HCT116 (cell line): ENCODE measurements at regions not wholly inside any gene's neighbourhood (a gene's known extent, or its start where the extent isn't known, plus 50 kb on each side); places are given as distances from the start of the nearest gene placed in this dataset.

Experiments
- ATAC-seq: fragments of 200-7000 bp; cut with Tn5 transposase; 2 replicates; pipeline ENCODE4 v1.9.1; 2020; ENCODE audit warnings: mild to moderate bottlenecking, moderate library complexity
- BruUV-seq: library from RNA; stranded (reverse); fragments of 400-500 nt; replicated peaks from 2 replicates; lab custom pipeline; 2021; lab: Mats Ljungman, UMichigan
- CTCF ChIA-PET: fragments of 300-600 bp; sonication (Branson Sonifier 250); formaldehyde crosslinking; loops from one replicate; lab custom pipeline; 2021; ENCODE audit warnings: antibody characterized with exemption; lab: Charles Lee
- POLR2A ChIA-PET: fragments of 300-600, 350-600 bp; sonication (Branson Sonifier 250); formaldehyde crosslinking; loops from one replicate; lab custom pipeline; 2021; ENCODE audit warnings: antibody characterized with exemption; lab: Charles Lee
- RAD21 ChIA-PET, 2 experiments: fragments of 300-600 bp; sonication (Branson Sonifier 250); formaldehyde crosslinking; loops; one replicate each; lab custom pipeline; 2023; ENCODE audit warnings: low total read pairs in 2 of 2; ENCODE audit not compliant: uncharacterized antibody in 2 of 2, unreplicated experiment in 2 of 2, low non-redundant PET in 1 of 2; lab: Charles Lee
- DNase-seq: peaks from one replicate; pipeline ENCODE4 v3.0.0-alpha.2; 2010; ENCODE audit warnings: low read depth, low spot score
- H2AFZ ChIP-seq: fragments of 200-600 bp; shearing (Covaris generic), sonication (generic); 2 replicates; pipeline ENCODE4 v1.6.1; 2017; ENCODE audit warnings: low read depth, mixed run types, mixed read lengths, antibody characterized with exemption, low read length; ENCODE audit not compliant: poor library complexity, severe bottlenecking
- H3K27ac ChIP-seq: 2 replicates; pipeline ENCODE4 v1.5.1; 2012; ENCODE audit warnings: low read depth, low read length
- H3K27me3 ChIP-seq: fragments of 200-600 bp; sonication (generic); 2 replicates; pipeline ENCODE4 v1.6.1; 2016; ENCODE audit warnings: mixed run types, low read length, mixed read lengths; ENCODE audit not compliant: insufficient read depth
- H3K36me3 ChIP-seq, 2 experiments: fragments of 200-500 bp in 1 of 2; fragments of 200-600 bp in 1 of 2; sonication (Bioruptor generic) in 1 of 2; sonication (generic) in 1 of 2; 2 replicates each; pipeline versions ENCODE4 v1.5.1 to v1.6.1; 2014 to 2016; ENCODE audit warnings: low read length in 2 of 2, inconsistent platforms in 1 of 2, mixed read lengths in 1 of 2, mixed run types in 1 of 2; ENCODE audit not compliant: insufficient read depth in 2 of 2, control insufficient read depth in 1 of 2
- H3K4me1 ChIP-seq, 2 experiments: fragments of 200-600 bp in 1 of 2; sonication (generic) in 1 of 2; 2 replicates each; pipeline versions ENCODE4 v1.5.1 to v1.6.1; 2012 to 2017; ENCODE audit warnings: low read length in 2 of 2, inconsistent platforms in 1 of 2, mild to moderate bottlenecking in 1 of 2, mixed read lengths in 1 of 2, mixed run types in 1 of 2, moderate library complexity in 1 of 2; ENCODE audit not compliant: insufficient read depth in 2 of 2, control insufficient read depth in 1 of 2
- H3K4me2 ChIP-seq: fragments of 200-600 bp; sonication (generic); 2 replicates; pipeline ENCODE4 v1.6.1; 2017; ENCODE audit warnings: mixed run types, low read length, mixed read lengths
- H3K4me3 ChIP-seq, 2 experiments: fragments of 200-600 bp in 1 of 2; sonication (generic) in 1 of 2; replicated peaks in 1 of 2; 2 replicates each; pipeline ENCODE4 v1.5.1; 2011 to 2016; ENCODE audit warnings: low read length in 2 of 2, control low read depth in 1 of 2, low read depth in 1 of 2, mild to moderate bottlenecking in 1 of 2, mixed read lengths in 1 of 2, mixed run types in 1 of 2
- H3K79me2 ChIP-seq: fragments of 200-600 bp; sonication (generic); 2 replicates; pipeline ENCODE4 v1.6.1; 2017; ENCODE audit warnings: mild to moderate bottlenecking, mixed run types, low read length, moderate library complexity, mixed read lengths; ENCODE audit not compliant: insufficient read depth
- H3K9ac ChIP-seq: fragments of 200-600 bp; sonication (generic); 2 replicates; pipeline ENCODE4 v1.6.1; 2016; ENCODE audit warnings: low read length, mixed read lengths
- H3K9me2 ChIP-seq: fragments of 200-600 bp; sonication (generic), shearing (Covaris generic); 2 replicates; pipeline ENCODE4 v1.6.1; 2017; ENCODE audit warnings: mixed run types, mild to moderate bottlenecking, moderate library complexity; ENCODE audit not compliant: insufficient read depth
- H3K9me3 ChIP-seq, 2 experiments: fragments of 200-500 bp in 1 of 2; fragments of 200-600 bp in 1 of 2; sonication (Bioruptor generic) in 1 of 2; sonication (generic) in 1 of 2; 2 replicates each; pipeline ENCODE4 v1.6.1; 2014 to 2017; ENCODE audit warnings: low read length in 2 of 2, mixed read lengths in 2 of 2, inconsistent platforms in 1 of 2, low read depth in 1 of 2, mild to moderate bottlenecking in 1 of 2, mixed run types in 1 of 2, moderate library complexity in 1 of 2; ENCODE audit not compliant: control insufficient read depth in 1 of 2, insufficient read depth in 1 of 2
- H4K20me1 ChIP-seq: fragments of 200-600 bp; sonication (generic), shearing (Covaris generic); 2 replicates; pipeline ENCODE4 v1.6.1; 2017; ENCODE audit warnings: mixed run types, mild to moderate bottlenecking, moderate library complexity; ENCODE audit not compliant: insufficient read depth
- CBX3 ChIP-seq: IDR thresholded peaks from 2 replicates; pipeline ENCODE4 v1.6.1; 2012; ENCODE audit warnings: low read depth
- ELF1 ChIP-seq: IDR thresholded peaks from 2 replicates; pipeline ENCODE4 v1.6.1; 2012; ENCODE audit warnings: low read depth, borderline replicate concordance
- EZH2 ChIP-seq: fragments of 200-600 bp; sonication (generic); IDR thresholded peaks from 2 replicates; pipeline ENCODE4 v1.6.1; 2017; ENCODE audit warnings: antibody characterized with exemption, mixed run types
- EZH2phosphoT487 ChIP-seq: fragments of 200-600 bp; IDR thresholded peaks from 2 replicates; pipeline ENCODE4 v1.6.1; 2018; ENCODE audit warnings: antibody characterized with exemption, borderline replicate concordance
- FOSL1 ChIP-seq: IDR thresholded peaks from 2 replicates; pipeline ENCODE4 v1.6.1; 2012; ENCODE audit warnings: low read depth
- JUND ChIP-seq: IDR thresholded peaks from 2 replicates; pipeline ENCODE4 v1.6.1; 2012
- POLR2A ChIP-seq: IDR thresholded peaks from 2 replicates; pipeline ENCODE4 v1.7.0; 2011; ENCODE audit warnings: borderline replicate concordance; ENCODE audit not compliant: insufficient read depth, insufficient read length; ENCODE audit errors: extremely low read depth
- POLR2AphosphoS5 ChIP-seq: IDR thresholded peaks from 2 replicates; pipeline ENCODE4 v1.6.1; 2011; ENCODE audit warnings: mild to moderate bottlenecking, low read depth, low read length, moderate library complexity
- SIN3A ChIP-seq: IDR thresholded peaks from 2 replicates; pipeline ENCODE4 v1.6.1; 2012; ENCODE audit warnings: low read depth
- SP1 ChIP-seq: IDR thresholded peaks from 2 replicates; pipeline ENCODE4 v1.6.1; 2012; ENCODE audit warnings: low read depth
- SRF ChIP-seq: IDR thresholded peaks from 2 replicates; pipeline ENCODE4 v1.6.1; 2012; ENCODE audit warnings: low read depth
- TCF7L2 ChIP-seq: IDR thresholded peaks from 2 replicates; pipeline ENCODE4 v1.7.0; 2011; ENCODE audit warnings: borderline replicate concordance, inconsistent platforms; ENCODE audit not compliant: insufficient read depth, insufficient read length; ENCODE audit errors: extremely low read depth
- YY1 ChIP-seq: IDR thresholded peaks from 2 replicates; pipeline ENCODE4 v1.6.1; 2011; ENCODE audit warnings: low read length, low read depth, moderate library complexity, mild to moderate bottlenecking; ENCODE audit not compliant: insufficient replicate concordance; ENCODE audit errors: extremely low read depth
- ZFX ChIP-seq: fragments of 450-650 bp; IDR thresholded peaks from 2 replicates; pipeline ENCODE4 v1.6.1; 2017
- ZNF274 ChIP-seq: fragments of 200-500 bp; sonication (Bioruptor generic); IDR thresholded peaks from 2 replicates; pipeline ENCODE4 v1.6.1; 2014; ENCODE audit warnings: mild to moderate bottlenecking, low read depth, low read length, inconsistent platforms
- intact Hi-C: fragments of 100-400 bp; cut with micrococcal nuclease; formaldehyde crosslinking; loops from 2 replicates; pipeline ENCODE4 v1.10.0; 2022
- TF ChIP-seq, protein P1 (sequence below), 3 experiments: fragments of 200-600 bp in 1 of 3; sonication (generic) in 1 of 3; IDR thresholded peaks in 2 of 3; conservative IDR thresholded peaks in 1 of 3; 2 replicates each; pipeline ENCODE4 v1.5.1; 2012 to 2017; ENCODE audit warnings: low read depth in 2 of 3, low read length in 2 of 3, antibody characterized with exemption in 1 of 3, borderline replicate concordance in 1 of 3, control low read depth in 1 of 3, mild to moderate bottlenecking in 1 of 3, mixed read lengths in 1 of 3, mixed run types in 1 of 3, moderate library complexity in 1 of 3; ENCODE audit not compliant: insufficient read depth in 1 of 3
- TF ChIP-seq, protein P2 (sequence below): IDR thresholded peaks from 2 replicates; pipeline ENCODE4 v1.6.1; 2012
- TF ChIP-seq, protein P3 (sequence below): IDR thresholded peaks from 2 replicates; pipeline ENCODE4 v1.6.1; 2011; ENCODE audit warnings: mild to moderate bottlenecking, low read length, moderate library complexity; ENCODE audit not compliant: insufficient replicate concordance; ENCODE audit errors: extremely low read depth

DNA sequence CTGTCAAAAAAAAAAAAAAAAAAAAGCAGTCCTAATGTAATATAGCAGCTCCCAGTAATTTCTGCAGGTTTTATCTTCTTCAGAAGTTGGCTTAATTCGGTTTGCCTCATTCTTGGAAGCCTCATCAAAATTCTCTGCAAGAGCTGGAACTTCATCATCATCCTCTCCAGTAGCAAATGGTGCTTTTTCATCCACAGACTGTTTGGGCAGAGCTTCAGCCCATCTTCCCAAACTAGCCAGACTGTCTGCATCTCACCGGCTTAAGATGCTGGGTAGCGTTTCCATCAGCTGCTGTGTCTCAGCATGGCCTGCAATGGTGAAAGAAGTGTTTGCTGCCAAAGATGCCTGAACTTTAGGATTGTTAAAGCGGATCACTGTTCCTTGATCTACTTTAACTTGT lies 112.6 kb downstream of the AIPL1 start (continued):
- TF ChIP-seq, protein P1, sequence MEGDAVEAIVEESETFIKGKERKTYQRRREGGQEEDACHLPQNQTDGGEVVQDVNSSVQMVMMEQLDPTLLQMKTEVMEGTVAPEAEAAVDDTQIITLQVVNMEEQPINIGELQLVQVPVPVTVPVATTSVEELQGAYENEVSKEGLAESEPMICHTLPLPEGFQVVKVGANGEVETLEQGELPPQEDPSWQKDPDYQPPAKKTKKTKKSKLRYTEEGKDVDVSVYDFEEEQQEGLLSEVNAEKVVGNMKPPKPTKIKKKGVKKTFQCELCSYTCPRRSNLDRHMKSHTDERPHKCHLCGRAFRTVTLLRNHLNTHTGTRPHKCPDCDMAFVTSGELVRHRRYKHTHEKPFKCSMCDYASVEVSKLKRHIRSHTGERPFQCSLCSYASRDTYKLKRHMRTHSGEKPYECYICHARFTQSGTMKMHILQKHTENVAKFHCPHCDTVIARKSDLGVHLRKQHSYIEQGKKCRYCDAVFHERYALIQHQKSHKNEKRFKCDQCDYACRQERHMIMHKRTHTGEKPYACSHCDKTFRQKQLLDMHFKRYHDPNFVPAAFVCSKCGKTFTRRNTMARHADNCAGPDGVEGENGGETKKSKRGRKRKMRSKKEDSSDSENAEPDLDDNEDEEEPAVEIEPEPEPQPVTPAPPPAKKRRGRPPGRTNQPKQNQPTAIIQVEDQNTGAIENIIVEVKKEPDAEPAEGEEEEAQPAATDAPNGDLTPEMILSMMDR (IDR thresholded peaks at IDR 0.05 in 2 of 3, conservative IDR thresholded peaks at IDR 0.05 in 1 of 3; ENCODE audit: borderline replicate concordance in 1 of 3, insufficient read depth in 1 of 3, low read depth in 2 of 3, low read length in 2 of 3): no peak
- TF ChIP-seq TCF7L2 (no peak), CBX3 (no peak), SIN3A (no peak), FOSL1 (no peak), EZH2 (no peak), SP1 (no peak)

DNA sequence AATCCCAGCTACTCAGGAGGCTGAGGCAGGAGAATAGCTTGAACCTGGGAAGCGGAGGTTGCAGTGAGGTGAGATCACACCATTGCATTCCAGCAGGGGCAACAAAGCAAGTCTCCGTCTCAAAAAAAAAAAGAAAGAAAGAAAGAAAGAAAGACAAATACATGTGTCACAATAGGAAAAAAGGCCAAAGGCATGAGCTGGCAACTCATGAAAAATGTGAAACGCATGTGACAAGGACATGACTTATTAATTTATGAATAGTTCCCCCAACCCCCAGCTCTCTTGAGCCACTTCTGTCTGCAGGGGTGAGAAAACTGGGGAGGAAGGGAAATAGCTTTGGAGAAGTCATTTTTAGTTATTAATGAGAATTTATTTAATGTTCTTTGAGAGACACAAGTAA lies 120.6 kb downstream of the AIPL1 start:
- BruUV-seq: no TSS peak
- Histone ChIP-seq H3K9ac (no peak overlapping the region), H3K27ac (no peak overlapping the region), H3K79me2 (no peaks in the 10 kb centered on the region), H3K9me3 (no peaks in the 10 kb centered on the region), H3K36me3 (no peaks in the 10 kb centered on the region), H3K27me3 (peaks cover 66% of the 10 kb centered on the region), H3K4me2 (no peak overlapping the region), H2AFZ (no peak overlapping the region), H3K4me3 (no peak overlapping the region), H4K20me1 (no peaks in the 10 kb centered on the region), H3K9me2 (no peaks in the 10 kb centered on the region), H3K4me1 (no peaks in the 10 kb centered on the region)
- ChIA-PET CTCF (no interaction called here), RAD21 (no interaction called here), POLR2A (no interaction called here)
- ATAC-seq: no peak
- TF ChIP-seq SRF: no peak
- TF ChIP-seq YY1: no peak
- TF ChIP-seq, protein P2, sequence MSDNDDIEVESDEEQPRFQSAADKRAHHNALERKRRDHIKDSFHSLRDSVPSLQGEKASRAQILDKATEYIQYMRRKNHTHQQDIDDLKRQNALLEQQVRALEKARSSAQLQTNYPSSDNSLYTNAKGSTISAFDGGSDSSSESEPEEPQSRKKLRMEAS: no peak
- no peak for TF ChIP-seq TCF7L2
- no peak for TF ChIP-seq CBX3
- TF ChIP-seq FOSL1: no peak
- no peak for TF ChIP-seq ZFX
- TF ChIP-seq EZH2phosphoT487: no peak
- TF ChIP-seq, protein P3, sequence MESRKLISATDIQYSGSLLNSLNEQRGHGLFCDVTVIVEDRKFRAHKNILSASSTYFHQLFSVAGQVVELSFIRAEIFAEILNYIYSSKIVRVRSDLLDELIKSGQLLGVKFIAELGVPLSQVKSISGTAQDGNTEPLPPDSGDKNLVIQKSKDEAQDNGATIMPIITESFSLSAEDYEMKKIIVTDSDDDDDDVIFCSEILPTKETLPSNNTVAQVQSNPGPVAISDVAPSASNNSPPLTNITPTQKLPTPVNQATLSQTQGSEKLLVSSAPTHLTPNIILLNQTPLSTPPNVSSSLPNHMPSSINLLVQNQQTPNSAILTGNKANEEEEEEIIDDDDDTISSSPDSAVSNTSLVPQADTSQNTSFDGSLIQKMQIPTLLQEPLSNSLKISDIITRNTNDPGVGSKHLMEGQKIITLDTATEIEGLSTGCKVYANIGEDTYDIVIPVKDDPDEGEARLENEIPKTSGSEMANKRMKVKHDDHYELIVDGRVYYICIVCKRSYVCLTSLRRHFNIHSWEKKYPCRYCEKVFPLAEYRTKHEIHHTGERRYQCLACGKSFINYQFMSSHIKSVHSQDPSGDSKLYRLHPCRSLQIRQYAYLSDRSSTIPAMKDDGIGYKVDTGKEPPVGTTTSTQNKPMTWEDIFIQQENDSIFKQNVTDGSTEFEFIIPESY: no peak
- no peak for TF ChIP-seq SIN3A
- no peak for TF ChIP-seq POLR2AphosphoS5
- no peak for TF ChIP-seq EZH2
- no peak for TF ChIP-seq POLR2A
- TF ChIP-seq, protein P1 (IDR thresholded peaks at IDR 0.05 in 2 of 3, conservative IDR thresholded peaks at IDR 0.05 in 1 of 3; ENCODE audit: borderline replicate concordance in 1 of 3, insufficient read depth in 1 of 3, low read depth in 2 of 3, low read length in 2 of 3): no peak
- TF ChIP-seq SP1: no peak
- no peak for TF ChIP-seq ELF1
- no peak for TF ChIP-seq JUND
- no peak for TF ChIP-seq ZNF274
- intact Hi-C loops: no loop called here
- no peak for DNase-seq
